ENCODE measurements at regions not wholly inside any gene's neighbourhood (a gene's known extent, or its start where the extent isn't known, plus 50 kb on each side); places are given as distances from the start of the nearest gene placed in this dataset.
"Not testable (repeated sequence)": the region's sequence is repeated elsewhere in the genome, so short reads cannot be mapped to it uniquely, and the experiment has no call there.

DNA sequence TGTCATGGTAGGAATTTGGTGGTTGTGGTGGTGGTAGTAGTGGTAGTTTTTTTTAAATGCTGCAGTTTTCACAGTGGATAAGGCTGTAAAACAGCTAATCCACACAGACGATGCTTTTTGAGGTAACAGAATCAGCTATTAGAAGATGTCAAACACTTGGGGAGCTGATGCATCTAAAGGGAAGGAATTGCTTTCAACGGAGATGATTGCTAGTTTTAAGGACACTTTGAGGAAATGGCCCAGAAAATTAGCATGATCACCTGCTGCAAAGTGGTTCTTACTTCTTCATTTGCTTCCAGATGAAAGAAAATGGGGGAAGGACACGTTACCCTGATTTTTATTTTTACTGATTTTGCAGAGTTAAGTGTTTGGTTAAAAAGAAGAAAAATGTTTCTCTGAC lies 178.2 kb upstream of the ATP10B start:
- no peak for DNase-seq

DNA sequence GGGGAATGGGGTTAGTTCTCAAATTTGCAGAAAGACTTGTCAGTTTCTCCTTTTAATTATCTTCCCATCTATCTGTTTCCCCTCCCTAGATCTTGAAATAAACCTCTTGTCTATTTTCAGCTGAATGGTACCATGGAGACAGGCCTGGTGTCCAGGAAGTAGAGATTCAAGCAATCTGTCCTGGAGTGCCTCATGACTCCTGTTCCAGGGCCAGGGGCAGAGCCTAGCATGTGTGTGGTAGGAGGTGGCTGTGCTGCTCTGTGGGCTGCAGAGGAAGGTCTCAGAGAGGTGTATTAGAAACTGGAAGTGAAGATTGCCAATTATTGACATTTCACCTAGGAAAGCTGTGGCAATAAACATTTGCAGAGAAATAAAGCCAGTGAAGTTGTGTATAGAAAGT lies 175.8 kb upstream of the ATP10B start:
- no peak for DNase-seq

DNA sequence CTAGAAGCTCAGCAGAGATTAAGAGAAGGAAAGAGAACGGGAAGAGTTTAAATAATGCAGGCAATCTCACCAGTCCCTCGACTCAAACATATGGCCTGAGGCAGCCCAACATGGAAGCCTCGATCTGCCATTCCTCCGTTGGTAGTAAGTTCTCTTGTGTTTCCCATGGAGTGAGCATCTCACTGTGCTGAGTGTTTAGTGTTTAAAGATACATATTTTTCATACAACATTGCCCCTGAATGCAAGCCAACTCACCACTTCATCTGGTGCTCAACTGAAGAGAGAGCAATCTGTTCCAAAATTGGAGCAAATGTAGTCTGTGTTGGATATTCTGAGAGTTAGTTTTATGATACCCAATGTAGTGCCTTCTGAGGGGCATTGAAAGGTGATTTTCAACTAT lies 171.5 kb upstream of the ATP10B start:
- DNase-seq = no peak

DNA sequence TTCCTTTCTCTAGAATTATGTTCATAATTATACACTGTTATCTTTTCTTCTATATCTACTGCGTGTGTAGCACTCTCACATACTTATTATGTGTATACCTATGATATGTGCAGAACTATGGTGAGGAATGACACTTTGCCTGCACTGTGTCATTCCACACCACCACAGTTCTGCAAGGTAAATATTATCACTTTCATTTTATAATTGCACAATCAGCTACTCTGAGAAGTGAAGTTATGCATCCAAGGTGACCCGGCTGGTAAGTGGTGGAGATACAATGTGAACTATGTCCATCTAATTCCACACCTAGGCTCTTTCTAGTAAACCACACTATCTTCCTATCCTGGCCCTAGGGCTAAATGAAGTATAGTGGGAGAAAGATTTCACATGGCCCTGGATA lies 170.1 kb upstream of the ATP10B start:
- DNase-seq = no peak

DNA sequence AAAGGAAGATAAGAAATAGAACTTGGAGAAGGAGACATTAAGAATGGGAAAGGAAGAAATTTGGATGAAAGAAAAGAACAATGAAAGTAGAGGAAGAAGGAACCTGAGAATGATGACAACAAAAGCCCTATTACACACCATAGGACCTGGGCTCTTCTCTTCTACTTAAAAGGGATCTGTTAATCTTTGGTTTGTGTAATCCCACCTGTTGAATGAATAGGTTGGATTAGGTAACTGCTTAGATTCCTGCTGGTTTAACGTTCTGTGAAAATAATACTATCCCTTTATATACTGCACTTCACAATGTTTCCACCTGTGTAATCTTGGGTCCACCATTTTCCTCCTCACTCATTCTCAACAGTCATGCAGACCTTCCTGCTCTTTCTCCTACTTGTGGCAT lies 157.8 kb upstream of the ATP10B start:
- no peak for DNase-seq

DNA sequence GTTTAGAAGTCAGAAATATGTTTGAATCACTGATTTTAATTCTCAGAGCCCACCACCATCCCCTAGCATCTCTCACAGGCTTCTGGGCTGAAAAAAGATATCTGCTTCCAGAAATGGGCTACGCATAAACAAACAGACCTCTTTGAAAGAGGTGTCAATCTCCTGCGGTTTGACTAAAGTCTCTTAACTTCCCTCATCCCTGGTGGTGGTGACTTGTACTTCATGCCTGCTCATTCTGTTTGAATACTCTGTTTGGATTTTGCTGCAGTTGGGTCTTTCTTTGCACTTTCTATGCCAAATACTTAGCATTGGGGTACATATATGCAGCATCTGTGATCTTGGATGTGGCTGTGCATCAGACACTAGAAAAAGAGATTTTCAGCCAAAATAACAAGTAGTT lies 157.2 kb upstream of the ATP10B start:
- no peak for DNase-seq

DNA sequence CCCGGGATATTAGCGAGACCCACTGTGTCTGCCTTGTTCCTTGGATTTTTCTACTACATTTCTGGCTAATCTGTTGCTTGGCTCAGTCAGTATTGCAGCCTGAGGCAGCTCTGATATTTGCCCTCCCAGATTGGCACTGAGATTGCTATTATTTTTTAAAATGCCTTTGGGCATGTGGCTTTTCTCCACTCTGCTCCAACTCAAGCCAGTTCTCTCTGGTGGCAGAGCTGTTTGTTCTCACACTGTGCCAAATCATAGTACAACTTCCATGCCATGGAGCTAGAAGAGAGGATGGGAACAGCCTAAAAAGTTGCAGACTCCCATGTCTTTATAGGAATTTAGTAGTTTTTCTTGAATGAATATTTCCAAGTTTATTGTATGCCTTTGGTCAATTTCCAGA lies 155.9 kb upstream of the ATP10B start:
- DNase-seq = no peak

DNA sequence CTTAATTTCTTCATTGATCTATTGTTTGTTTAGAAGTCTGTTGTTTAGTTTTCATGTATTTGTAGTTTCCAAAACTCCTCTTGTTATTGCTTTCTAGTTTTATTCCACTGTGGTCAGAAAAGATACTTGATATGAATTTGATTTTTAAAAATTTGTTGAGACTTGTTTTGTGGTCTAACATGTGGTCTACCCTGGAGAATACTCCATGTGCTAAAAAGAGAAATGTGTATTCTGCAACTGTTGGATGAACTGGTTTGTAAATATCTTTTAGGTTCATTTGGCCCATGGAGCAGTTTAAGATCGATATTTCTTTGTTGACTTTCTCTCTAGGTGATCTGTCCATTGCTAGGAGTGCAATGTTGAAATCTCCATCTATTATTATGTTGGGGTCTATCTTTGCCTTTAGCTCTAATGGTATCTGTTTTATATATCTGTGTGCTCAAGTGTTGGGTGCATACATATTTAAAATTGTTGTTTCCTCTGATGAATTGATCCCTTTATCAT lies 150.6 kb upstream of the ATP10B start:
- no peak for DNase-seq

DNA sequence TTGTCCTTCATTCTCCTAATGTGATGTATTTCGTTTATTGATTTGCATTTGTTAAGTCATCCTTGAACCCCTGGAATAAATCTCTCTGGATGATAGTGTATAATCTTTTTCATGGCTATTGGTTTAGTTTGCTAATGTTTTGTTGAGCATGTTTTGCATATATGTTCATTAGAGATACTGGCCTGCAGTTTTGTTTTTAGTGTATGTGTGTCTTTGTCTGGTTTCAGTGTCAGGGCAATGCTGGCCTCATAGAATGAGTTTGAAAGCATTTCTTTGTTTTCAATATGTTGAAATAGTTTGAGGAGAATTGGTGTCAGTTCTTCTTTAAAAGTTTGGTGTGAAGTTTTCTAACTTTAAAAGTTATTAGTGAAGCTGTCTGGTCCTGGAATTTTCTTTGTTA lies 149.6 kb upstream of the ATP10B start:
- DNase-seq = no peak

- not testable (repeated sequence) for DNase-seq
Measured at GRCh38 chr5:161001142-161001541, 149.1 kb upstream of the ATP10B start.

- no peak for DNase-seq
Measured at GRCh38 chr5:160991205-160991604, 139.2 kb upstream of the ATP10B start.

DNA sequence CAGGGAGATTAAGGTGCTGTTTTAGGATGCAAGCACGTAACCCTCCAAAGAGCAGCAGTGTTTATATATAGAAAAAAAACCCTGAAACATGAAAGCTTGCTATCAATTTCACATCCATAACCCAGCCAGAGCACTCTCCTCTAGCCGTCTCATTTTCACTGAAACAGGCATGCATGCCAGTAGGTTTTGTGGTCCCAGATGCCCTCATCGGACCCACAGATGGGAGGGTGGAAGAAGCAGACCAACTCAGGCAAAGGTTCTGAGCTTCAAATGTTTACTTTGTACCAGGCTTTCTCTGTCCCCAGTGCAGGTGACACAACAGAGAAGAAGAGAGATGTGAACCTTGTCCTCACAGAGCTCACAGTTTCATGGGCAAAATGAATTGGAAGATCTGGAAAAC lies 127.4 kb upstream of the ATP10B start:
- no peak for DNase-seq

DNA sequence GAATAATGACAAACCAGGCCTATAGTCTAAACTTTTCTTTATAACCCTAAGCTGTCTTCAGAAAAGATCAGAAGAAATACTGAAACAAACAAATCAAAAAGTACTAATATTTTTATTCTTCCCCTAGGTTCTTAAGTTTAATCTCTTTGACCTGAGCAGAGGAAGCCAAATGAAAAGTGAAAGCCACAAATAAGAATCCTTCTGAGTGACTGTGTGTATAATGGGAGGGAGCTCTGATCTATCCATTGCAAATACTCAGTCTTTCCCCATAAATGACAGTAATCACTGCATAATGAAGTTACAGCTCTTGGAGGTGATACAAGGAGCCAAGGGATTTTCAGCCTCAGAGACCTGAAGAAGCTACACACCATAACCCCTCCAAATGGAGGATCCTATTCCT lies 126.9 kb upstream of the ATP10B start:
- DNase-seq = no peak

DNA sequence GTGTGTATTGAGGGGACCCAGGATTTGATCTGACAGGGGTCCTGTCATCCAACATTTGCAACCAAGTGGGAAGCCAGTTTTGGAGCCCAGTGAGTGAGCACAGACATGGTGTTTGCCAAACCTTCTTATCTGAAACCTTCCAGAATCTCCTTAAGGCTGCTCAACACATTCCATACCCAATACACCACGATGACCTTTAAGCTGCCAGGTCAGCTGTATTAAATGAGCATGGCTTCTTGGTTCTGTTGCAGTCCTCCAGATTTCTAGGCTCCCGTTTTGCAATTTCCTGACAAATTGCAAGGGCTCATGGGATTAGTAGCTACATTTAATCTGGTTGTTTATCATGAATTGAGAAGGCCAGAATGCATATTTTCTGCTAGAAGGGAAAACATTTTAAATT lies 124.2 kb upstream of the ATP10B start:
- no peak for DNase-seq

- peak; percentile 4 for DNase-seq
Measured at GRCh38 chr5:160970605-160971191, 118.7 kb upstream of the ATP10B start.

DNA sequence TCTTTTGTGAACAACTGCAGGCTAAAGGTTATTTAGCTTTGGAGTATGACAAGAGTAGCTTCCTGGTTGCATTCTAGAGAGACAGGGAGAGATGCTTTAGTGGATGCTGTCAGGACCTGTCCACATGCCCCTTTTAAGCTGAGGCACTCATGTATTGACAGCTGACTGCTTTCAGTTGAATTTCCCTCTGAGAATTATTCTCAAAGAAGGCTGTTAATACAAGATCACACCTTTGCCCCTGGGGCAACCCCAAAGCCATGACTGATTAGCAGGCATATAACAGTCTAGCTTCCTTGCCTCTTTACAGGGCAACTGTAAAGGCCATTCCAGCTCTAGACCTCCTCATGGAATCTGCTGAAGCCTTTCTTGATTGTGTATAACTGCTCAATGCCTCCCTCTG lies 117.6 kb upstream of the ATP10B start:
- no peak for DNase-seq

- no peak for DNase-seq
Measured at GRCh38 chr5:160968480-160968879, 116.5 kb upstream of the ATP10B start.

GRCh38 chr5:160966921-160967320 lies 114.9 kb upstream of the ATP10B start:
- no peak for DNase-seq

DNA sequence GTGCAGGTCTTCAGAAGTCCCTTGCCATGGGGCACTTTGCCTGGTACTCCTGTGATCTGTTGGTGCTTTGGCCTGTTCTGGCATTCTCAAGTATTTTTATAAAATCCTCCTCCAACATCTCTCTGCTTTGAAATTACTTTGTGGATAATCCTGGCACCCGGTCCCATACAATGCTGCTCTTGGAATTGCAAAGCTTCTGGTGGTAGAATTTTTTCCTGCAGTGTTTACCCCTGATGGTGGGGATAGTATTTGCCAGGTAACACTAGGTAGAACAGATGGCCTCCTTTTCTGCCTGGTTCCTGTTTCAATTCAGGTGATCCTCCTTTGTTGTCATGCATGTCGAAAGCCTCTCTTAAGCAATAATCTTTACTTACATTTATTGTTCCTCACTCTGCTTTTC lies 109.8 kb upstream of the ATP10B start:
- DNase-seq = no peak

DNA sequence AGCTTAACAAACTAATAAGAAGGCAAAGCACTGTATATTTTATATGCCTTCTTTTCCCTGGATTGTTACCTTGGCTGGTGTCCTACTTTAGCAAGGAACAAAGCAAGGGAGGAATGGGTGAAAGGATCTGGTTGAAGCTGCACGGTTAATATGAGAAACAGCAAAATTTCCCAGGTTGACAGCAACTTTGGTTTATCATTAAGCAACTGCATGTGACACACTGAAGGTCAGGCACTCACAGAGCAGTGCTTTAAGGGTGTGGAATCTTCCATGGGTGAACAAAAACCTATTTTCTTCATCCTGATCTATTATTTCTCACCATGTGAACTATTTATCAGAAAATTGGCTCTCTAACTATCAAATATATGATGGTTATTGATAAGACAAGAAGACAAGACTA lies 109.0 kb upstream of the ATP10B start:
- DNase-seq = no peak

DNA sequence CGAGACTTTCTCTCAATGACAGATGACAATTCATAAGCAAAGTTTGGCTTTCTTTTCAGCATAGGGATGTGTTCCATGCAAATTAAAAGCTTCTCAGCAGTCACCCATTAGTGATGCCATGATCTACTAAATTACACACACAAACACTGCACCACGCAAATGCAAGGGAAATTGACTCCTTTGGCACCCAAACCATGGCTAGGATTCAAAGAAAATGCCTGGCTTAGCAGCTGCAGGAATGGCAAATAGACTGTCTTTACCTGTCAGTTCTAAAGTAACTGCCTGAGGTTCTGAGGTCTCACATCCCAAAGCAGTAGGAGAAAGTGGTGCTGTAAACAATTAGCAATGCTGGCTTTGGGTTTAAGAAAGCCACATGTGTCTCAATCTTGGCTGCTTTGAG lies 108.6 kb upstream of the ATP10B start:
- DNase-seq = no peak

DNA sequence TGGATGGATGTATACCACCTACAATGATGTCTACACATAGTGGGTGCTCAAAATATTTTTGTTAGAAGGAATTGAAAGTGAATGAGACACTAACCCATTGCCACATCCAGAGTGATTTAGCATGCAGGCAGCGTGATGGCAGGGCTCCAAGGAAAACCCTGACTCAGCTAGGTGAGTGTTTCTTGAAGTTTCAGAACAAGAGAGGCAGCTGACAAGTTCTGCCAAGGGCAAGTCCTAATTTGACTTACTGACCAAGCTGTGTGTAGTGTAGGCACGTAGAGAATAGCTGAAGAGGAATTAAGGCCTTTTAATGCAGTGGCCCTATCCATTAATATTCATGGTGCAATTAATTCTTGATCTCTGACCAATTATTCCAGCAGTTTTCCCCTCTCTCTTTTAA lies 107.8 kb upstream of the ATP10B start:
- no peak for DNase-seq

GRCh38 chr5:160957312-160957861 lies 105.4 kb upstream of the ATP10B start:
- DNase-seq = no peak

- no peak for DNase-seq
Measured at GRCh38 chr5:160956051-160956450, 104.0 kb upstream of the ATP10B start.

- no peak for DNase-seq
Measured at GRCh38 chr5:160950311-160950710, 98.3 kb upstream of the ATP10B start.
